GM19438 (cell line): ENCODE measurements at regions not wholly inside any gene's neighbourhood (a gene's known extent, or its start where the extent isn't known, plus 50 kb on each side); places are given as distances from the start of the nearest gene placed in this dataset.

Experiments used
- ATAC-seq: cut with Tn5 transposase; IDR thresholded peaks from one replicate; pipeline ENCODE4 v1.9.1; 2021; ENCODE audit warnings: low read depth; ENCODE audit not compliant: unreplicated experiment

DNA sequence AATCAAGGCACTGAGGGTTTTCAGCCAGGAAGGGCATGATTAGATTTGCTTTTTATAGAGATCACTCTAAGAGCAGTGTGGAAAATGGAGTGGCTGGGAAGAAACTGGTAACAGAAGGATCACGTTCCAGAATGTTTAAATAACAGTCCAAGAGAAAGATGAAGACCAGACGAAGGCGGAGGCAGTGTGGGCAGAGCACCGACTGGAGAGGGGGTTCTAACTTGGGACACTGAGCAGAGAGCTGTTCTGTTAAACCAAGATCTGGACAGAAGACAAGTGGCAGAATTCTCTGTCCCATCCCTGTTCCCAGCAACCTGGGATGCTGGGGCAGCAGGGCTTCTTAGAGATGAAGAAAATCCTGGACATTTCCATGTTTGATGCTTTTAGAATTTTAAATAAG, 249.1 kb upstream of the NR4A3 start:
- no peak for ATAC-seq

DNA sequence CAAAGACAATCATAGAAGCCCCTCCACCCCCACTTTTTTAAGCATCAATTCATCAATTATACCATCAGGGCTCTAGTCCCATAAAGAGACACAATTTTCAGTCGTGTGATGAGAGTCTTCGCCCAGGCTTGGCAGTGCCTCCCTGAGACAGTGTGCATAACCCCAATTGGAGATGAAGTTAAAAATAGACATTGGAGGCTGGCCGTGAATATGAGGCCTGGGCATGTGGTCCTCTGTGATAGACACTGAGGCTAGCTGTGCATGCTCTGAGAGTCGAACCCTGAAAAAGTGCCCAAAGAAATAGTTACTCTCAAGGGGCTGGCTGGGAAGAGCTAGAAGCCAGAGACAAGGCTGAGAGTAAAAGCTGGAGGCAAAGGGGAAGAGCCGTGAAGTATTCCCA, 248.6 kb upstream of the NR4A3 start:
- ATAC-seq, result no peak

DNA sequence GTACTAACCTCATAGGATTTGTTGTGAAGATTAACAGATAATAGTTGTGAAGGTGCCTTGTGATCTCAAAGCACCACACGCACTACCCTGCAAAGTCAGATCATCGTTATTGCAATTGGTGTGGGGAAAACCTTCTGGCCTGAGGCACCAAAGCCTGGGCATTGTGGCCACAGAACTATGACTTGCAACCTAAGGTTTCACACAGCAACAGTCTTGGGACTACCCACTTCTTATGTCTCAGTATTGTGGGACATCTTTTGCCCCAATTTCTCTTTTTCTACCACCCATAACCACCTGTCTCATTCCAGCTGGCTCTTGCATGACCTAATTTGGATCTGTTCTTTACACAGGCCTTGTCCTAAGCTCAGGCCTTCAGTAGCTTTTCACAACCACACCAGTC, 247.8 kb upstream of the NR4A3 start:
- no peak for ATAC-seq

DNA sequence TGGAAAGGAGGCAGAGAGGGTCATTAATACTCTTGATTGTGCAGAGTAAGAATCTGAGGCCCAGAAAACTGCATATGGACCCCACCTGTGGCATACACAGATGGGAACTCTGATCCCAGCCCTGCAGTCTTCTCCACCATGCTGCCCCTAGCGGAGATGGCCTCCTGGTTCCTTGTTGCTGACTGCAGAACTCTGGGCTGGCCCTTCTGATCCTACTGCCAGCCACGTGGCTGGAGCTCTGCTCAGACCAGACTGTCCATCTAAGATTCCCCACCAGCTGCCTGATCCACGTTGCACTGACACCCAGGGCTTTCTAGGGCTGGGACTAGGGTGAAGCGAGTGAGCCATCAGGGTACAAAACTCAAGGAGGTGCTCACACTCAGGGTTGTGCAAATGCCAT, 245.7 kb upstream of the NR4A3 start:
- no peak for ATAC-seq

DNA sequence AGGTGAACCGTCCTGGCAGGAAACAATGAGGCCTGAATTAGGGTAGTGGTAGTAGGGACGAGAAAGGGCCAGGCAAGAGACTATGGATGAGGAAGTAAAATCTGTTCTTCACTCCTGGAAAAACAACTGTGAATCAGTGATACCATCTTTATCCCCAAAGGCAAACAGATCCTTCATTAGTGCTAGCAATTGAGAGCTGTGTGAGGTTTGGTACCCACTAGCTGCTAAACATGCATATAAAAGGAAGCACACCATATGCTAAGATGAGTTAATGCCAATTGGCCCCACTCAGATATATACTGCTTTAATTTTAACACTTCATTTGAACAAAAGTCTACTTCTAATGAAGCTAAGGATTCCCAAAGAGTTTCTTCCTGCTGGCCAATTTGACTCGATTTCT, 244.8 kb upstream of the NR4A3 start:
- ATAC-seq, result no peak

DNA sequence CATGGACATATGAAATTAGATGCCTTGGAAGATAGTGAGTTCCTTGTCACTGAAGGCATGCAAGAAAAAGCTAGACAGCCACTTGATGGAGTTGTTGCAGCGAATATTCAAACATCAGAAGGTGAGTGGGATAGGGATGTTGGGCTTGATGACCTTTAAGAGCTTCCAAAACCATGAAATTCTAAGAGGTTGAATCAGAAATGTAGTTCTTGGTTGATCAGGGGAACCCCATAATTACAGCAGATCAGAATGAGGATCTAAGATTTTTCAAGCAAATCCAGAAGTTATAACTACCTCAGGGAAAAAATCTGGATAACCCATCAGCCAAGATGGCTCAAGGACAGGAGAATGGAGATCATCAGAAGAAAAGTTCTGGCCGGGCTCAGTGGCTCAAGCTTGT, 244.3 kb upstream of the NR4A3 start:
- ATAC-seq, result no peak

DNA sequence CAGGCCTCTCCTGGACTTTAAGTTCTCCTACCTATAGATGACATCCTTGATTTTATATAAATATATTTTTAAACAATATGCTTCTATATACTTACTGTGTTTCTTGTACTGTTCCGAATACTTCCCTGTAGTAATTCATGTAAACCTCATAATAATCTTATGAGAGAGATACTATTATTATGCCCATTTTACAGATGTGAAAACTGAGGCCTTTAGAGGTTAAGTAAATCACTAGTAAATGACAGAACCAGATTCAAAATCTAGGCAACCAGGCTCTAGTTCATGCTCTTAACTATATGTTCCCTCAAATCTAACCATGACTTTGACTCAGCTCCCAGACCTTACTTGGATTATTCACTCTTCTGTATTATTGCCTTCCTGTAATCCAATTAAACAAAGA, 243.0 kb upstream of the NR4A3 start:
- ATAC-seq, result no peak

DNA sequence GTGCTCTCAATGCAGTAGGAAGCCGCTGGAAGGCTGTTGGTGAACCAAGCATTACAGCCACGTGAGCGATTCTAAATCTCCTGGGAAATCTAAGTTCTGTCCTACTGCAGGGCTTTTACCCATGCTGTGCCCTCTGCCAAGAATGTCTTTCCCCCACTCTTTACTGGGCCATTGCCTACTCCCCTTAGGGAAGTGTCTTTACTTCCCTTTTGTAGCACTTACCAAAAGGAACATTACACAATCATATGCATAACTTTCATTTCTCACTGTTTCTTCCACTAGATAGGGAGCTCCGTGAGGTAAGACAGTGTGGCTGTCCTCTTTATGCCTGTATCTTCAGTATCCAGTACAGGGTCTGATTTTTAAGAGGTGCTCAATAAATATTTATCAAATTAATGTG, 241.7 kb upstream of the NR4A3 start:
- no peak for ATAC-seq

DNA sequence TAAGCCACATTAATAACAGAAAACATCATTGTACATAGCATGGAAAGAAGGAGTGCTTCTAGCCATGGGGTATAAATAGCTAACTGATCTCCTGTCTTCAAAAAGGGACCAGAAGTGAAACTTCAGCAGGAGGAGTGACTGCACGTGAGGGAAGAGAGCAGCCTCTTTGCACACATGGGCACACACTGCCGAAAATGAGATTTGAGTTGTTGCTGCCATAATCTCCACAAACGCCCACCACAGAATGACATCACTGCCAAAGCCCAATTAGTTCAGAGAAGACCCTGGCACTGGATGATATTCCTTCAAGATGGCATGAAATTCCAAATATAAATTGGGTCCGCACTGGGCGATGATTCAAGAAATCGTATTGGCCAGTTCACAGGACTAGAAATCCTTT, 238.9 kb upstream of the NR4A3 start:
- no peak for ATAC-seq

DNA sequence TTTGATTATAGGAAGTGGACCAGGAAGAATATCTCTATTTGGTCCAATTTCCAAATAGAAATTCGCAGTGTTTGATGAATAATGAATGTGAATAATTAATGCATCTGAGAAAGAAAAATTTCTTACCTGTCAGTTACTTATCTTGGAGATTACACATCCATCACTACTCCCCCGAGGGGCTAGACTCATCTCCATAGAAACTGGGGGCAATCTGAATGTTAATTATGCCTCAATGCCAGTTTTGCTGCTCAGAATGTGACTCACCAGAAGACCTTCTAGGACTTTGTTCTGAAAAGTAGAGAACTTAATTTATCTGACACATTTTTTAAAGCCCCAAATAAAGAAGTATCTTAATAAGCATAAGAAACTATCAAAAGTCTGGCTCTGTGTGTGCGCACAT, 233.4 kb upstream of the NR4A3 start:
- no peak for ATAC-seq

DNA sequence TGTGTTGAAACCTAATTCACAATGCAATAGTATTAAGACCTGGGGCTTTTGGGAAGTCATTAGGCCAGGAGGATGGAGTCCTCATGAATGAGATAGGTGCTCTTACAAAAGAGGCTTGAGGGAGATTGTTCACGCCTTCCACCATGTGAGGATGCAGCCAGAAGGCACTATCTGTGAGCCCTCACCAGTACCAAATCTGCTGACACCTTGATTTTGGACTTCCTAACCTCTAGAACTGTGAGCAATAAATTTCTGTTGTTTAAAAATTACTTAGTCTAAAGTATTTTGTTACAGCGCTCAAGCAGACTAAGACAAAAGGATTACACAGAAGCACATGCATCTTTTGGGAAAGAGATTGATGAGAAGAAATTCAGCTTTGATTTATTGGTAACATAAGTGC, 232.9 kb upstream of the NR4A3 start:
- ATAC-seq, result no peak

DNA sequence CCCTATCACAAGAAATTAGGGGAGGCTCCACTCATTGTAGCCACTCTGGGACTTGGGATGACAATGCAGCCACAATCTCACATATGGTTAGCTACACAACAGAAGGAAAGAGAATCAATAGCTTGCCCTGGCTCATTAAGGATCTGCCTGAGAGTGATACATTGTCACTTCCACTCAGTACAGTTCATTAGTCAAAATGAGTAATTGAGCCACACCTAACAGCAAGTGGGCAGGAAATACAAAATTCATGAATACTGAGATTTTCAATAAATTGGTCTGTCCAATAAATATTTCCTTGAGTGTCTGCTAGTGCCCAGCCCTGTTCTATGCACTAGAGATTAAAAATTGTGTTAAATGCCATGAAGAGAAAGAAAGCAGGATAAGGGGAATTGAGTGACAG, 231.3 kb upstream of the NR4A3 start:
- ATAC-seq, result no peak

DNA sequence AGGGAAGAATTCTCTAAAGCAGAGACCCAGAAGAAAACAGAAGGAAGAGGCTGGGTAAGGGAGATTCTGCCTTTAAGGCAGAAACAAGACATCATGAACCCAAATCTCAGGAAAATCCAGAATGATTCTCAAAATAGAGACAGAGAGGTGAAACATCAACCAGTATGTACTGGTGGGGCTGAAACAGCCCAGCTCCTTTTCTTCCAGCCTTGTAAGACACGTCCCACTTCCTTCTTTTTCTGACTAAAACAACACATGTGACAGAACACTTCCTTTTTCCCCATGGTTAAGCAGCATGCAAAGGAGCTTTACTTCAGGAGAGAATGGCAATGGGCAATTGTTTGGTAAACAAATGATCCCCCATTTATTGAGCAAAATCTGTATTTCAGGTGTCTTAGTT, 230.8 kb upstream of the NR4A3 start:
- no peak for ATAC-seq

DNA sequence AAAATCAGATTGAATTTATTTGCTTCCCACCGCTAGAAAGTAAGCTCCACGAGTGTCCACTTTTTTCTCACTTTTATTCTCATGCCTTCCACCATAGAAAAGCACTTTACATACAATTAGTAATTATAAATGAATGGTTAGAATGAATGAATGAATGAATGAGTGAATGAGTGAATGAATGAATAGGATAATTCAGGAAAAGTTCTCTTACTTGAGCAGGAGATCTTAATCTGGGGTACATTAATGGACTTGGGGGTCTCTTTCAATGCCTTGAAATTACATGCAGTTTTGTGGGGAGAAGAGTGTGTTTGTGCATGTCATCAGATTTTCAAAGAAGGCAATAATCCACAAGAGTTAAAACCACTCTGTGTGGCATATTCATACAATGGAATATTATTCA, 229.9 kb upstream of the NR4A3 start:
- no peak for ATAC-seq

DNA sequence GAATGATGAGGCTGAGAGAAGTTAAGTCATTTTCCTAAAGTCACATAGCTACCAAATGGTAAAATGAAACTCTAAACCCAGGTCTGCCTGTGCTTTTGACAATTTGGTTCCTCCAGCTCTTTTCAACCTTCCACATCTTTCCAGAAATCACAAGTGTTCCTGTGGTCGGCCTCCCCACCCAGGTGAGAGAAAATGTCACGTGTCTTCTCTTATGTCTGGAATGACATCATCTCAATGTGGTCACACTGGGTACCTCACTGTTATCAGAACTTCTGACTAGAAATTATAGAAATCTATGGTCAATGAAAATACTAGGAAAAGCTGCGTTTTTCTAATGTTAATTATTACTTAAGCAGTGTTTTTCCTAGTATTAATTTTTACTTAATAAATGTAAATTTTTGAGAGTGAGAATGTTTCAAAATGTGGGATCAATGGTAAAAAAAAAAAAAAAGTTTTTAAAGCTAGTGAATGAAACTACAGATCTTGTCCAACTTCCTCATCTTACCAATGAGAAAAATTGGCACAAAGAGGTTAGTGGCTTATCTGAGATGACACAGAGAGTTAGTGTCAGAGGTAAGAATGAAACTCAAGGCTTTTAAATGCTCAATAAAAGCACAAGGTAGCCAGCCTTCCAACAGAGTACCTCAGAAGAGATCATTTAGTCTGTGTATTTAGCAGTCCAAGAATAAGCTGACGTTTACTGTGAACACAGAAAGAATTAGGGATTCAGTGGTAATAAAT, 228.7 kb upstream of the NR4A3 start:
- no peak for ATAC-seq

DNA sequence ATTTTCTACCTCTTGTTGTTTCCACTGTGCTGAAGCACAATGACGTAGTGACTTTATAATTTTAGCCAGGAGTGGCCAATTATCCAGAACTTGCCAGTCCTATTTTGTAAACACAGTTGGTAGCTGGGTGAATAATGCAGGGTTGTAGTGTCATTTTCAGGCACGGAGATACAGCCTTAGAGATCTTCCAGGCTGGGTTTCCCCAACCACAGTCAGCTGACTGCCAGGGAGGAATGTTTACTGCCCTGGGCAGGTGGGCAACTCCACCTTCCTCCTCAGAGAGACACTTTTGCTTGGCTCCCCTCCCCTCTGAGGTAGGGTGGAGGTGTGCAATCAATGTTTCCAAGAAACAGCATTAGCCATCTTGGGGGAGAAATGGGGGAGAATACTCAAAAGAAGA, 228.1 kb upstream of the NR4A3 start:
- no peak for ATAC-seq

DNA sequence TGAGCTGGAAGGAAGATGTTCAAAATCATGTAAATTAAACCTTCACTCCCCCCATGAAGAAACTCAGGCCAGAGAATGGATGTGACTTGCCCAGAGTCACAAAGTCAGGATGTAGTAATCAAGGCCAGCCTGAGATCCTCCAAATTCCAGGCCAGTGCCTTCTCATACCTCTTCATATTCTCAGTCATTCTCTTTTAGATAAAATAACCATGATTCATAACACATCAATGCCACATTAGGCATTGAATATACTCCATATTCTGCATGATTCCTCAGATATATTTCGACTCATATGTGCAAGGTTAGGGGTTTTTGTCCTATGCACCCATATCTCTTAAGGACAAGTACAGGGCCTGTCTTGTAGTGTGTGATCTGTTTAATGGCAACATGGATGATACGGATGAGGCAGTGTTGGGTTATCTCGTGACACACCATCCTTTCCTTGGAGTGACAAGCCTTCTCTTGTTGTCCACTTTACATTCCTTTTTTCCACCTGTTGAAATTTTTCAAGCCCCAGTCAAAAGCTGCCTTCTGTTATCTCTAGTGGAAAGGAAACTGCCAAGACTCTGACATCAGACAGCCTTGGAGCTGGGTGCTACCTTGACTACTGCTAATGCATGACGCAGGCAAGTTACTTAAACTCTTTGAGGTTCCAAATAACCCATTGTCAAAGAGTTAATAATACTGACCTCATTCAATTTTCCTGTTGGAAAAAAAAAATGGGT, 227.5 kb upstream of the NR4A3 start:
- ATAC-seq, result no peak

DNA sequence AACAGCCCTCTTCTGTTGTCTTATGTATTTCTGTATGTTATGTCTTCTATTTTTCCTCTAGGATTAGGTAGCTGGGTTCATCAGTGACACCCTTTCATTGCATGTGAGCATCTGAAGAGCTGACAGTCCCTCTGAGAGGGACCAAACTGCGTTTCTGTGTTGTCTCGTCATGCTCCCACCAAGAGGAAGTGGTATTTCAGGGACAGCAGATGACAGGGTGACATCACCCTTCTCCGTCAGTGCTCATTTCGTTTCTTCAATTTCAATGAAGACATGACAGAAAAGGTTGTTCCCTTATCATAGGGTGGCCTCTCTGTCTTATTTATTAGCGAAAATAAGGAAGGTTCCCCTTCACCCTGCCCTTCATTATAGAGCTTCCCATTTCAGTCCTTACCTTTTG, 225.9 kb upstream of the NR4A3 start:
- peak; percentile 50 for ATAC-seq

DNA sequence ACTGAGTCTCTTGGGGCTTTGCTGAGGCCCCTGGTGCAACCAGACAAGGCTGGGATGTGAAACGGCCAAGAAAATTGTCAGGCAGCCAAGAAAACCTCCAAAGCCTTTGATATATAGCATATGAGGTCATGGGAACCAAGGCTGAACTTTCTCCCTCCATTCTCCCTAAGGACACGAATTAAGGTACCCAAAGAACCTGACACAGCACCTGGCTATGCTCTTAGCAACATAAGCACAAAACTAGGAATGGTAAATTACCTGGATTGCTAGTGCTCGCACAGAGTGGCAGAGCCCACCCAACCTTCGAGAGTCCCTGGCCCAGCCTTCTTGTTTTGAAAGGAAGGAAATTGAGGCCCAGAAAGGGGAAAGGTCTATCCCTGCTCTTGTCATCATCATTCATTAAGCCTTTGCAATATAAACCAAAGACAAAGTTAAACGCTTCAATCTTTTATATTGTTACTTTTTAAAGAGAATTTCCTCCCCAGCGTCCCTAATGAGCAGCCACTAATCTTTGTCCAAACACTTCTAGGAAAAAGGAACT, 220.0 kb upstream of the NR4A3 start:
- no peak for ATAC-seq

DNA sequence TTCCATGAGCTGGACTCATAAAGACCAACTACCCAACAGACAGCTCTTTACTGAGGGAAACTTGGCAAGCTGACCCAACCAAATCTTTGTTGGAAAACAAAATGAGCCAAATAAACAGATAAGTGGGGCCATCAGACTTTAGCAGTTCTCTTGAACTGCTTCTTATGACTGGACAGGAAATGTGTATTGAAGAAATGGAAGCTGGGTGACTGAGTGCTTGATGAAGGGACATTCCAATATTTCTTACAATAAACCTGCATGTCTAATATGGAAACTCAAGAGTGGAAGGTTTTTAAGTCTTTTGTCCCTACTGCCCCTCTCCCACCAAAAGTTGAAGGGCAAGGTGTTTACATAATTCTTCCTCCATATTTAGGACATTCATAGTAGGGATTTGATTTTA, 218.8 kb upstream of the NR4A3 start:
- no peak for ATAC-seq

DNA sequence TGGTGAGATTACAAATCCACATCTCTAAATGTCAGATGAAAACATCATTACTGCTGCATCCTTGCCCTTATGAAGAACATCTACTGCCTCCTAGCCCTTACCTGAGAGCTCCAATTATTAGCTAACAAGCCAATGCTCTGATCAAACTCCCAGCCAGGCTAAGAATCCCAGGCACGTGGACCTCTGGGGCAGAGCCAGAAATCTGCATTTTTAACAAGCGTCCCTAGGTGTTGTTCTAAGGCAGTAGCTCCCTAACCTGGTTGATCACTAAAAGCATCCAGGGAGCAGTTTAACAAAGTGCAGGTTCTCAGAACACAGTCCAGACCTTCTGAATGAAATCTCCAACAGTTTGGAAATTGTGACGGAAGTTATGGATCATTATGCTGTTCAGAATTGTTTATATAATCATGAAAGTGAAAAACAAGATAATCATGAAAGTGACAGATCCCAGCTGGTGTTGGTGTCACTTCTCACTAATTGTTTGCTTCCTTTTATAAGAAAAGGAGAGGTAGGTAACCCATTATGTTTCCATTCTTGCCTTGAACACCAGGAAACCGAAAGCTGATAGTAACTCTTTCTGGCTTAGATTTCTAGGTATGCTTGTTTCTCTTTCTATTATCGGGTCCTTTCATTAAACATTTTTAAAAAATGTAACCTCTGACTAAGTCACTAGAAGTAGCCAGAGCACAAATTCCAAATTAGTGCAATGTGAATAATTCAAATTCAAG, 216.5 kb upstream of the NR4A3 start:
- no peak for ATAC-seq

DNA sequence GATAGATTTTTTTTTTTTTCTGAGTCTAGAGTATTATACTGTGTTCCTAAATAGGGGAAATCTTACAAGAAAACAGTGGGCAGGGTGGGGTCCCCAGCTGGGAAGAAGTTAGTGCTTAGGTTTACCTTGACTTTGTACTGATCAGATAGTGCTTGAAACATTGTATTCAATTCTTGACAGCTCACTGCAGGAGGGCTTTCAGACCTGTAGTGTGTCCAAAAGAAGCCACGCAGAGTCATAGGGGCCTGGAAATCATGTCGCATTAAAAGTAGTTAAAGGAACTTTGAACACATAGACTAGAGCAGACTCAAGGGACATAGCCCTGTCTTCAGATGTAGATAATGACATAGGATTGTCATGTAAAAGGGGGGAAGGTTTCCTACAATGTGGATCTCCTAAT, 215.4 kb upstream of the NR4A3 start:
- no peak for ATAC-seq
